ENCODE measurements at regions not wholly inside any gene's neighbourhood (a gene's known extent, or its start where the extent isn't known, plus 50 kb on each side); places are given as distances from the start of the nearest gene placed in this dataset.

DNA sequence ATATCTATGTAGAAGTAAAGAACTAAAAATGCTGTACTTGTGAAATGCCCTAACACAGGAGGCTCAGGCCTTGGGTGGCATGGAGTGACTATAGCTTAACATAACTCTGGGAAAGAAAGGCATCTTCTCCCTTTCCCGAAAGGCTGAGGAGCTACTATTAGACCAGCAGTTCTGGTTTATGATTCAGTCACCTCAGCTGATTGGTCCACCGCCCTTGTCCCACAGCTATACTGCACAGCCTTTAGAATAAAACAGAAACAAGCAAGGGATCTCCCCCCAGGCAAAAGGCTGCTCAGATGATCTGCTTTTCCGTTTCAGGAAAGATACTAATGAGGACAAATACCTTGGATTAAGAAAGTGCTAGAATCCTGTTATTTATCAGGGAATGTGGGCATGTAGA lies 171.3 kb downstream of the SNCA start:
- no peak for DNase-seq (ENCODE audit: low read depth)

DNA sequence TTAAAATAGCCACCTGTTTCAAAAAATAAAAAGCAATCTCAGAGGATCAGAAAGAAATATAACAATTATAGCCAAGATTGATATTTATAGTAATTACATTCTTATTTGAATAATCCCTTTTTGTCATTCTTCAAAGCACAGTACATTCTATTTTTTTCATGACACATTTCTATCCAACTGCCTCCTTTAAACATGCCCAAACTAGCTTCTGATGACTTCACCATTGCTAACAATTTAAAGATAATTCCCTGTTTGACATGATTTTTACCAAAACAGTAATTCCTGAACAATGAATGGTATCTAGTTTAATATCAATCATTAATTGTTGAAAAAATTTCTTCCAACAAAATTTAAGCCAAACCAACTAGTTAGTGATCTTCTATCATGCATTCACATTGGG lies 172.4 kb downstream of the SNCA start:
- no peak for DNase-seq (ENCODE audit: low read depth)

DNA sequence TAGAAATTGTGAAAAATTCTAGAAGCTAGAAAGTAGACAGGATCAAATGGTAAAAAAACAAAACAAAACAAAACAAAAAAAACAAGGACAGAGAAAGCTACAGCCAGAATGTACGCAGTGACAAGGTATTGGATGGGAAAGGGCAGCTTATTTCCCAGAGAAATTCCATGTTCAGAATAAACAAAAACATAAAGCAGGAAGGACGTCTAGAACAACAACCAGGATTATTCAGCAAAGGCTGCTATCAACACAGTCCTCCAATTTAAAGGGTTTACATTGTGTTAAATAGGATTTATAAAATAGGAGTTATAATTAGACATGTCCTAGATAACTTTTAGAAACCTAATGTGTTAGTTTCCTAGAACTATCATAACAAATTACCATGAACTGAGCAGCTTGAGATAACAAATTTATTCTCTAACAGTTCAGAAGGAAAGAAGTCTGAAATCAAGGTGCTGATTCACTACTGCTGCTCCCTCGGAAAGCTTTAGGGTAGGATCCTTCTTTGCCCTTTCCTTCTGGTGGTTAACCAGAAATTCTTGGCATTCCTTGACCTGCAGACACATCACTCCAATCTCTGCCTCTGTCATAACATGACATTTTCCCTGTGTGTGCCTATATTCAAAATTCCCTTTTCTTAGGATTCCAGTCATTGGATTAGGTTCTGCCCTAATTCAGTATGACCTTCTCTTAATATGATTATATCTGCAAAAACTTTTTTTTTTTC lies 175.6 kb downstream of the SNCA start:
- peak; percentile 6 for DNase-seq (ENCODE audit: low read depth)

DNA sequence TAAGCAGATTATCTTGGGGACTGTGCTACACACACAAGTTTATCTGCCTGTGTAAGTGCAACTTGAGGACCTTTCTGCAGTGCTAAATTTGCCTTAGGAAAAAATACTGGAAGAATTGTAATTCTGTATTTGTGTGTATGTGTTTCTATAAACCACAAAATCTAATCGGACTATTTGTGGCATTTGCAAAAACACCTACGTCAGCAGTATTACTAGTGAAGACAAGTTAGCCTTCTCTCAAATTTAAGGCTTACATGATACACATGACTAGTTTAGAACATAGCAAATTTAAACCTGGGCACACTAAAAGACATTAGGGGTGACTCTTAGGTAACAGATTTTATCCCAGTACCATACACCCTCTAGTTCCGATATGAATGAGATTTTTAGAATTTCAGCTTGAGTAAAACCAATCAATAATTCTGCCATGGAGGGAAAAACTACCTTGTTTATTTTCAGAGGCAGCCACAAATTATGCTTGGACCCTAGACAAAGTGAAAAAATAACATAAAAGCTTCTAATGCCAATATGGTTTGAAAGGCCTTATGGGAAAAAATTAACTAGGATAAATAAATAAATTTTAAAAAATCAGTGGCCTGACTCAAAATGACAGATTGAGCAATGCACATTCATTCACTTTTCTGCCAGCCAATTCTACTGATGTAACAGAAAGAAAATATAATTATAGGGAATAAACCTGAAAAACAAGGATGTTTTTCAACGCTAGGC lies 176.4 kb downstream of the SNCA start:
- no peak for DNase-seq (ENCODE audit: low read depth)

DNA sequence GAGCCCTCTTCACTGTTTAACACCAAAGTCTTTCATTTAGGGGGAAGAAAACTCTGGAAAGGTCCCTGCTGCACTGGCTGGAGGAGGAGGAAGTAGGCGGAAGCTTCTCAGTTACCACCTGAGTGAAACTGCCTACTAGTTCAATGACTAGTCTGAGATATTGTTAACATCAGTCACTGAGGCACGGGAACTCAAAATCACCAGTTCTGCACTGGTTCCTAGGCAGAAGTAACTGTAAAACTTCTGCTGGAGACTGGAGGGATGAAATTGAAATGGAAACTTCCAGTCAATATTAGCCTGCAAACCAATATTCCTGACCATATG lies 178.3 kb downstream of the SNCA start:
- DNase-seq (ENCODE audit: low read depth) = no peak

DNA sequence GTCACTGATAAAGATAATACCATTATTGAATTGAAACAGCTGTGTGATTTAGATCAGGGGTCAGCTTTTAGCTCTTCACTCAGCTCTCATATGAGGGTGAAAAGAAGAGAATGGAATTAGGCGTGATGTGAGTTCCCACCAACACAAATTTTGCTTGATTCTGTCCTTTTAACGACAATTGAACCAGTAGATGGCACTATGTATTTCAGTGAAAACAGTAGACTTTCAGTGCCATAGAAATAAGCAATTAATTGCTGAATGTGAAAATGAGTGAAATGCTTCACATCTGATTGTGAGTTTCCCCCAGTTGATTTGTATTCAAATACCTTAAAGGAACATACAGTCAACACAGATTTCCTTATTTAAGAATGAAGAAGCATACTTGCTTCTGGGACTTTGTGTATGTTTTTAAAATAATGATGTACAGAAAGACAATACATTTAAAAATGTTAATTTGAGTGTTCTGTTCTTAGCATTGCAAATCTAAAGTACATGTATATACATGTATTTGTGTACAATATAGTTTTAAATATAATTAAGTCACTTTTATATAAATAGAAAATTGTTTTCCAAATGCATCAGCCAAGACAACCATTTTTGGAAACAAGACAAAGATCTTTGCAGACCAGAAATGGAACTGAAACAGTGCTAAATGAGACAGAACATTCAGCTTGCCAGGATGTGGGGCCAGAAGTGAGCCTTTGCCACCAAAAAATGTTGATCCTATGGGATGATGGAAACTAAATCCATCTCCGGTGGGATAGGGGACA lies 178.8 kb downstream of the SNCA start:
- peak; percentile 3 for DNase-seq (ENCODE audit: low read depth)

DNA sequence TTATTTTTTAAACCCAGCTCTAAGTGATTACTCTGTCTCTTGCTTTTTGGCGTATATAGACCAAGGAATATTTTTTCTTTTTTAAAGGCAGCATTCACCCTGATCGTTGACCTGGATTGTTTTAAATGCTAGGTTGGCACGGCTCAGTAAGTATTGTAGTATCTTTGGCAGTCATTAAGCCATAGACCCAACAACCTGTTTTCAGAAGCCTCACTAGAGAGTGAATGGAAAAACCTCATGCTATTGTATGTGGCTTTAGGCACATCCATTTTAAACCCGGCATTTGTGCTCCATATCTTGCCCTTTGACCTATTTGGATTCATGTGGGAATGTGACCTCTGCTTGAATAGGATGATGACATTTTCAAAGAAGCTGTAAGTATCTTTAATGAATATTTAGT lies 183.9 kb downstream of the SNCA start:
- DNase-seq (ENCODE audit: low read depth) = no peak

DNA sequence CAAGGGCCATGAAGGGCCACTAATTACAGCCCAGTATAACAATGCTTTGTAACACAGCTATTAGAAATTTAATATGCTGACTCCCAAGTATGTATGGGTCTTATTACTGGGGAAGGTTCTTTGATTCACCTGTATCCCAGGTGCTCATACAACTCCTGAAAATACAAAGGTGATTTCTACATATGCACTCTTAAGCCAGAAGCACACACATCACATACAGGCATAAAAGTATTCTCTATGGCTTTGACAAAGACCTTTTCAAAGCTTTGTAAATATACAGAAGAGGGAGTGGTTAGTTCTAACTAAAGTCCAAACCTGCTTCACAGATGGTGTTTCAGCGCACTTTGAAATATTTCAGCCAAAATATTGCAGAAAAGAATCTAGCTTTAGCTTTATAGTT lies 191.5 kb downstream of the SNCA start:
- no peak for DNase-seq (ENCODE audit: low read depth)

DNA sequence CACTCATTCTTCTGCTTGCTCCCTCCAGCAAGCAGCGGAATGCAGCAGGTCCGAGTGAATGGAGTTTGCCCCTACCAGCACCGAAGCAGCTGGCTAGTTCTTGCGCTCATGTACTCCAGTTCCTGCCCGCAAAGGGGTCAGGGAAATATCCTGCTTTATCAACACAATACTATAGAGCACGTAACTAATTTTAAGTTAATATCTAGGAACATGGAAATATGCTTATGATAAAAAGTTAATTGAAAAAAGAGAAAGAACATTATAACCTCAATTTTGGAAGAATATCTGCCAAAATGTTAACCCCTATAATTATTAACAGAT lies 195.6 kb downstream of the SNCA start:
- no peak for DNase-seq (ENCODE audit: low read depth)

DNA sequence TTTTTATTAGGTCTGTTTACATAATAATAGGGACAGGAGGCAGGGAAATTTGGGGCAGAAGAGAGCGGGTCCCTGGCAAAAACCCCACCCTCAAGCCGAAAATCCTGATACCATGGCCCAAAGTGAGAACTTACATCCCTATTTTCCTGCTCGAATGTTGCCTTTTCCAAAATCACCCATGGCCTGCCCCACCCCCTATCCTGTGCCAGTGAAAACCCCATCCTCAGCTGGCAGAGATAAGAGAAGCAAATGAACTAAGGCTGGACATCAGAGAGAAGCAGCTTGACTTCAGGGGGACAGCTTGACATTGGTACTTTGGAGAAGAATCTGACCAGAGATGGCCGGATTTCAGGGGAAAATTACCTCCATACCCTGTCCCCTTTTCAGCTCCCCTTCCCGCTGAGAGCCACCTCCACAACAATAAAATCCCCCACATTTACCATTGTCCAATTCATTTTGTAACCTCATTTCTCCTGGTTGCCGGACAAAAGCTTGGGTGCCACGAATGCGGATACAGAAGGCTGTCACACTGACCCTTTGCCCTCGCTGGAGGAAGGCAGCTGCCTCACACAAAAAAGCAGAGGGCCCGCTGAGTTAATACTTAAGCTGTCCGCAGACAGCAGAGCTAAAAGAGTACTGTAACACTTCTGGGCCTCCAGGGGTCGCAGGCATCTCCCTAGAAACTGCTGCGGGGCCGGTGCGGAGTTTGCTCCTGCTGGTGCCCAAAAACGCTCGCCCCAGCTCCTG lies 196.2 kb downstream of the SNCA start:
- no peak for DNase-seq (ENCODE audit: low read depth)

DNA sequence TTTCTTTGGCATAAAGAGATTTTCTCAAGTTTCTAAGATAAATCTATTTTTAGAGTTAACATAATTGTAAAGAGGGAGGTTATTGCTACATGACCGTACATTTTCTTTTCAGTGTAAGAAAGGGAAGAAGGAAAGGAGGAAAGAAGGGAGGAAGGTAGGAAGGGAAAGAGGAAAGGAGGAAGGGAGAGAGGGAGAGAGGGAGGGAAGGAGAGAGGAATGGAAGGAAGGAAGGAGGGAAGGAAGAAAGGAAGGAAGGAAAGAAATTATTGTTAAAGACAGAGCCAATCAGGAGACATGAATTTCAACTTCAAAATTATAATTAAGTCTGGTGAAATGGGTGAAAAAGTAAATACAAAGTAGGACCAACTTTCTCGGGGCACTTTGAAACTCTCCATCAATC lies 197.6 kb downstream of the SNCA start:
- DNase-seq (ENCODE audit: low read depth) = no peak

DNA sequence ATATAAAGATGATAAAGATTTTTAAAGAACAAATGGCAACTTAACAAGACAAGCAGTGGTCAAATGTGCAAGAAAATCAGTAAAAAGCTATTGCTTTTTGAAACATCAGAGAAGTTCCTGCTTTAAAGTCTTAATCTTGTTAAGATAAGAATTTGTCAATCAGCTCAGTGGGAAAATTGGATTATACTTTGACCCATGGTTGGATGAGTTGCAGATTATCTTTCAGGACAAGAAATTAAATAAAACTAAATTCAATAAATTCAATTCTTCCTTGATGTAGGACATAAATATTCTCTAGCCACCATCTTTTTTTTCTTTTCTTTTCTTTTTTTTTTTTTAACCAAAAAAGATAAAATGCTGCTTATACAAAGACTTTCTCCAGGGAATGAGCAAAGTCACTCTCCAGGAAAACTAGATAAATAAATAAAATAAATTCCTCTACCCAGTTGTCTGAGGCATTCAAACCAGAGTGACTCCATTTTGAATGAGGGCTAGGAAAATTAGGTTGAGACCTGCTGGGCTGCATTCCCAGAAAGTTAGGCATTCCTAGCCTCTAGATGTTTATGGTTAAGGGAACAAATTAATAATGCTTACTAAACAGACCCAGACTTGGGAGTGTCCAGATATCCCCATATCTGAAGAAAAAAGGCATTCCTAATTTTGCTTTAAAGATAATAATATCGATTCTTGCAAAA lies 211.2 kb downstream of the SNCA start:
- DNase-seq (ENCODE audit: low read depth) = no peak

DNA sequence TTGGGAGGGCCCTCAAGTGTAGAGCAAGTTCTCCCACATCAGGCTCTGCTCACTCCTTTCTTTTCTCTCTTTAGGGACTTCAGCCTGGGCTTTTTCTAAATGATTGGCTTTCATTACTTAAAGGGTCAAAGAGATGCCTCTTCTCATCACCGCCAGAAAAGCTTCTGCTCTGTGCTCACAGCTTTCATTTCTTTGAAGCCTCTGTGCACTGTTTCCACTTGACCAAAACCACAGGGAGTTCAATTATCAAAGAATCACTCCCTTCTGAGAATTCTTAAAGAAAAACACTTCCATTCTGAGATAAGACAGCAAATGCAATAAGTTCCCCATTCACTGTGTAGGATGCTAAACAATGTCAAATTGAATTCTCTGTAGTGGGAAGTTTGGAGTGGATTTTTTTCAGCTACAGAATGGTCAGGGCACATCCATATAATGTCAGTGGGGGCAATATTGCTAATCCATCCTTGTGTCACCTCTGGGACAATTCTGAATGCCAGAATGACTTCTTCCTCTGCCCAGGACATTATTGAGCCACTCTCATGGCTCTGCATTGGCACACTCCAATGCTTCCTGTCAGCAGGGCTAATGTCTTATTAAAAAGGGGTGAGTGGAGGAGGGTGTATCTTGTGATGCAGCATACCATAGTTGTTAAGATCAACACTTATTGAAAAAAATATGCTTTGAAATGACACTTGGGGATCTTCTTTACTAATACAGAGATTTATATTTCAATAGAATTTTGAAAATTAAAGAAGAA lies 217.6 kb downstream of the SNCA start:
- DNase-seq (ENCODE audit: low read depth) = no peak

DNA sequence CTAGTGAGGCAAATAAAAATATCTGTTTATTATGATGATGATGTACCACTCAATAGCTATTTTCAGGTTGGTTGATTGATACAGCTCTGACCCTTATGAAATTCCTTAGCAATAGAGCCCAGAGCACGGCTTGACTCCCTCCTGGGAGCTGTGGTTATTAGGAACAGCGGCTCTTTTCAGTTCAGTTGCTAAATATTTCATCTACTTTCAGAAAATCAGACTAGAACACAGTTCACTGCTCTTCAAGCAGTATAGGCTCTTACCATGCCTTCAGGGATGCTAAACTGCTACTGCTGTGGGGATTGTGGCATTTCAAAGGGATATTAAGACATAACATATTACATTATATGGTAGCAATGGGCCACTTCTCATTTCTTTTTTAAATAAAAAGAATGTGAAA lies 218.8 kb downstream of the SNCA start:
- DNase-seq (ENCODE audit: low read depth) = no peak

DNA sequence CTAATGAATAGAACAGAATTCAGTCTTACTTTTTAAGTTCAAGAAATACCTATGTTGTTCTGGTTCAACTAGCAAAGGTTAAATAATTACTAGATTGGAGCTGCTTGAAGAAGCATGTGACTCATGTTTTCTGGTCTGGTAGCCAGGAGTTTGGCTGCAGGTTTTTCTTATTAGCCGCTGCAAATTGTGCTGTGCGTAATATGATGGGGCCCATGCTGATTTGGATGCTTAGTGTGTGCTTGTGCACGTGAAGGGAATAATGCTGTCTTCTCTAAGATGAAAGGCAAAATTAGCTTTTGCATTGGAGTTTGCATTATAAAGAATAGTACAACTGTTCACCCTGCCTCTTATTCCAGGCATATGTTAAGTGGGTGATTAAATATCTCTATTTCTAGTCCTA lies 219.6 kb downstream of the SNCA start:
- DNase-seq (ENCODE audit: low read depth) = no peak

DNA sequence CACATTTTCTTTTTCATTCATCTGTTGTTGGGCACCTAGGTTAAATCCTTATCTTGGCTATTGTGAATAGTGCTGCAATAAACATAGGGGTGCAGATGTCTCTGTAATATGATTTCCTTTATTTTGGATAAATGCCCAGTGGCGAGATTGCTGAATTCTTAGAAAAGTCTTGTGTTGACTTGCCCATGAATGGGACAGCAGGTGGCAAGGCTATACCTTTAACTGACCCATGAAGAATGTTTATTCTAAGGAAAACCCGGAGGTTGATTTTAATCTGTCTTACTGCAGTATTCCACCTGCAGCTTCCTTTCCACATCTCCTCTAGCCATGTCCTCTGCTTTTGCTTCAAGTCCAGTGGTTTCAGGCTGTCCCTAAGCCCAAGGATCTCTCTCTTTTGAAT lies 220.6 kb downstream of the SNCA start:
- DNase-seq (ENCODE audit: low read depth) = no peak

DNA sequence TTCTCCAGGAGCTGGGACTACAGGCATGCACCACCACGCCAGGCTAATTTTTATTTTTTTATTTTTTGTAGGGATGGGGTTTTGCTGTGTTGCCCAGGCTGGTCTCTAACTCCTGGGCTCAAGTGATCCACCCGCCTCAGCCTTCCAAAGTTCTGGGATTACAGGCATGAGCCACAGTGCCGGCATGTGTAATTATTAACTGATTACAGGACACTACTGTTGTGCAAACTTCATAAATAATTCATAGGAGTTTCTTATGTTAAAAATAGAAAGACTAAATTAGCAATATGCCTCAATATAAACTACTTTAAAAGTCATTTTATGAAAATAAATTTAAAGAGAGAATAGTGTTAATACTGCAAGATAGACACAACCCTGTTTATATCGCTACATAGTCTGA lies 221.9 kb downstream of the SNCA start:
- no peak for DNase-seq (ENCODE audit: low read depth)

DNA sequence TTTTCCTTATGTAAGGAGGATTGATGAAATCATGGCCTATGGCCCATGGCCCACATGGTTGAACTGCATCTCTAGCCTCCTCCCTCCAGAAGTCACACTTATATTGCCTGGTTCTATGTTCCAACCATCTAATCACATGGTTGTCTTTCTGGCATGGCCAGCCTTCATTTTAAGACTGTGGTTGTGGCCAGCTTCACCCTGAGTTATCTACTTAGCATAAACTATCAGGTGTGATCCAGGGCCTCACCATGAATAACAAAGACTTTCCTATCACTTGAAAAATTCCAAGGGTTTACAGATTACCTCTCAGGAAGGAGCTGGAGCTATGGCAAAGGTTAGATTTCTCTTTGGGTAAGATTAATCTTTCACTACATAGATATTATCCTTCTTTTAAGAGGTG lies 222.8 kb downstream of the SNCA start:
- DNase-seq (ENCODE audit: low read depth) = no peak

DNA sequence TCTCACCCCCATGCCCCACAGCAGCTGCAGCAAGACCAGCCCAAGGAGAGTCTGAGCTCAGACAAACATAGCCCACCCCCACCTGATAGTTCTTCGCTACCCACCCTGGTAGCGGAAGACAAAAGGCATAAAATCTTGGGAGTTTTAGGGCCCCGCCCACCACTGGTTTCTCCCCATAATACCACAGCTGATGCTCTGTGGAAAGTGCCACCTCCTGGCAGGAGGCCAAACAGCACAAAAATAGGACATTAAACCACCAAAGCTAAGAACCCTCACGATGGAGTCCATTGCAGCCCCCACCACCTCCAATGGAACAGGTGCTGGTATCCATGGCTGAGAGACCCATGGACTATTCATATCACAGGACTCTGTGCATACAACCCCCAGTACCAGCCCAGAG lies 226.7 kb downstream of the SNCA start:
- DNase-seq (ENCODE audit: low read depth) = no peak

DNA sequence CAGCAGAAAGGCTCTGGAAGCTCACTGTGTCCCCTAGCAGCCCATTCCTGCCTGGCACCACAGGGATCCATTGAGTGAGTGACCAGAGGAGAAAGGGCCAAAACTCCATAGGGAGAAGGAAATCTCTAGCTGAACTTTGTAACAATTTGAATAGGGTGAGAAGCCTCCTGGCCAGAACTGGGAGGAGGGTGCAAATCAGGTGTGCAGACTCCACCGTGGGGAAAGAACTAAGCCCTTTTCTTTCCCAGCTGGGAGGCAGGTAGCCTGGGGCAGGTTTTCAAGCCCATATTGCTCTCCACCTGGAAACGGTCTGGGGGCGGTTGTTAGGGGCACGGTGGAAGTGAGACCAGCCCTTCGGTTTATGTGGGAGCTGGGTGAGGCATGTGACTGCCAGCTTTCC lies 227.2 kb downstream of the SNCA start:
- DNase-seq (ENCODE audit: low read depth) = no peak

DNA sequence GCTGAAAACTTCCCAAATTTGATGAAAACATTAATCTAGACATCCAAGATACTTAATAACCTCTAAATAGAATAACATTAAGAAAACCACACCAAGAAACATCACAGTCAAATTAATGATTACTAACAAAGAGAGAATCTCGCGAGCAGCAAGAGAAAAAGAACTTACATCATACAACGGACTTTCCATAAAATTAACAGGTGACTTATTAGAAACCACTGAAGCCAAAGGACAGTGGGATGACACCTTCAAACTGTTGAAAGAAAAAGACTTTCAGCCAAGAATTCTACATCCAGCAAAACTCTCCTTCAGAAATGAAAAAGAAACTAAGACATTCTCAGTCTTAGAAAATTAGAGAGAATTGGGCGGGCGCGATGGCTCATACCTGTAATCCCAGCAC lies 232.0 kb downstream of the SNCA start:
- no peak for DNase-seq (ENCODE audit: low read depth)

DNA sequence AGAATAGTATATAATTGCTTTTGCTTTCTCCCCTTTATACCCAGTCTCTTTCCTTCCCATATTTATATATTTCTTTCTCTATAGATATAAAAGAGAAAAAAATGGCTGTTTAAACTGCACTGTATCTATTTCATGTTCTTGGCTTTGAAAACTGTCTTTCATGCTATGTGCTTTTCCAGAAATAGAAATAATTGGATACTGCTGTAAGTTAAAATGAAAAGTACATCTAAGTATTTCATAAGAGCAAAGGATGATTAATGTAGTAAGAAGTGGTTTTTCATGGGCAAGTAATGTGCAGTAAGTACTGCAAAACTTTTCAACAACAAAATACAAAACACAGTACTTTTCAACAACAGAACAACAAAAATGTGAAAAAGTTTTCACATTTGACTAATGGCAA lies 237.9 kb downstream of the SNCA start:
- DNase-seq (ENCODE audit: low read depth) = no peak
